Neural crest cell (in vitro differentiated cells): ENCODE measurements at regions not wholly inside any gene's neighbourhood (a gene's known extent, or its start where the extent isn't known, plus 50 kb on each side); places are given as distances from the start of the nearest gene placed in this dataset.

Experiments
- DNase-seq: peaks from one replicate; pipeline ENCODE4 v3.0.0; 2021; ENCODE audit warnings: low read depth, mixed read lengths, low spot score
- H3K27ac Mint-ChIP-seq: one replicate; pipeline ENCODE4 v1.8.0; 2021; ENCODE audit warnings: mild to moderate bottlenecking, mixed read lengths; ENCODE audit not compliant: unreplicated experiment
- H3K27me3 Mint-ChIP-seq: 2 replicates; pipeline ENCODE4 v1.8.0; 2021; ENCODE audit warnings: low read depth, mild to moderate bottlenecking, mixed read lengths
- H3K36me3 Mint-ChIP-seq: 2 replicates; pipeline ENCODE4 v1.8.0; 2021; ENCODE audit warnings: low read depth, mild to moderate bottlenecking, mixed read lengths
- H3K4me1 Mint-ChIP-seq: 2 replicates; pipeline ENCODE4 v1.8.0; 2021; ENCODE audit warnings: mixed read lengths
- H3K4me3 Mint-ChIP-seq: one replicate; pipeline ENCODE4 v1.8.0; 2021; ENCODE audit warnings: mild to moderate bottlenecking, mixed read lengths
- H3K9me3 Mint-ChIP-seq: 2 replicates; pipeline ENCODE4 v1.8.0; 2021; ENCODE audit warnings: mixed read lengths
- CTCF ChIP-seq: fragments of 200-600 bp; sonication (generic); conservative IDR thresholded peaks from 2 replicates; pipeline ENCODE4 v1.5.0; 2021; ENCODE audit warnings: antibody characterized with exemption, mild to moderate bottlenecking

DNA sequence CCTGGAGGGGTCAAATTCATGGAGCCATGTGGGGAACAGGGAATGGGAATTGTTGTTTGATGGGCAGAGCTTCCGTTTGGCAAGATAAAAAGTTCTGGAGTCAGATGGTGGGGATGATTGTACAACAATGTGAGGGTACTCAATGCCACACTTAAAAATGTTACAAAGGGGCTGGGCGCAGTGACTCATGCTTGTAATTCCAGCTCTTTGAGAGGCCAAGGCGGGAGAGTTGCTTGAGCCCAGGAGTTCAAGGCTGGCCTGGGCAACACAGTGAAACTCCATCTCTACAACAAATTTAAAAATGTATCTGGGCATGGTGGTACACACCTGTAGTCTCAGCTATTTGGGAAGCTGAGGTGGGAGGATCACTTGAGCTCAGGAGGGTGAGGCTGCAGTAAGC, 66.0 kb upstream of the DIO3 start:
- H3K27me3 Mint-ChIP-seq, result peaks cover 3% of the 10 kb centered on the region
- H3K36me3 Mint-ChIP-seq, result no peaks in the 10 kb centered on the region
- TF ChIP-seq CTCF, result no peak
- H3K27ac Mint-ChIP-seq, result no peak overlapping the region
- peaks cover 4% of the 10 kb centered on the region for H3K9me3 Mint-ChIP-seq
- no peak overlapping the region for H3K4me3 Mint-ChIP-seq
- peaks cover 27% of the 10 kb centered on the region for H3K4me1 Mint-ChIP-seq
- no peak for DNase-seq

- H3K36me3 Mint-ChIP-seq, result no peaks in the 10 kb centered on the region
- H3K9me3 Mint-ChIP-seq, result peaks cover 4% of the 10 kb centered on the region
- peaks cover 8% of the 10 kb centered on the region for H3K27me3 Mint-ChIP-seq
- peaks cover 29% of the 10 kb centered on the region for H3K4me1 Mint-ChIP-seq
- peak overlapping the region; percentile 62 for H3K27ac Mint-ChIP-seq
- TF ChIP-seq CTCF, result no peak
- H3K4me3 Mint-ChIP-seq, result no peak overlapping the region
- DNase-seq, result no peak
These were observed 65.2 kb upstream of the DIO3 start for GRCh38 chr14:101495827-101496775.

DNA sequence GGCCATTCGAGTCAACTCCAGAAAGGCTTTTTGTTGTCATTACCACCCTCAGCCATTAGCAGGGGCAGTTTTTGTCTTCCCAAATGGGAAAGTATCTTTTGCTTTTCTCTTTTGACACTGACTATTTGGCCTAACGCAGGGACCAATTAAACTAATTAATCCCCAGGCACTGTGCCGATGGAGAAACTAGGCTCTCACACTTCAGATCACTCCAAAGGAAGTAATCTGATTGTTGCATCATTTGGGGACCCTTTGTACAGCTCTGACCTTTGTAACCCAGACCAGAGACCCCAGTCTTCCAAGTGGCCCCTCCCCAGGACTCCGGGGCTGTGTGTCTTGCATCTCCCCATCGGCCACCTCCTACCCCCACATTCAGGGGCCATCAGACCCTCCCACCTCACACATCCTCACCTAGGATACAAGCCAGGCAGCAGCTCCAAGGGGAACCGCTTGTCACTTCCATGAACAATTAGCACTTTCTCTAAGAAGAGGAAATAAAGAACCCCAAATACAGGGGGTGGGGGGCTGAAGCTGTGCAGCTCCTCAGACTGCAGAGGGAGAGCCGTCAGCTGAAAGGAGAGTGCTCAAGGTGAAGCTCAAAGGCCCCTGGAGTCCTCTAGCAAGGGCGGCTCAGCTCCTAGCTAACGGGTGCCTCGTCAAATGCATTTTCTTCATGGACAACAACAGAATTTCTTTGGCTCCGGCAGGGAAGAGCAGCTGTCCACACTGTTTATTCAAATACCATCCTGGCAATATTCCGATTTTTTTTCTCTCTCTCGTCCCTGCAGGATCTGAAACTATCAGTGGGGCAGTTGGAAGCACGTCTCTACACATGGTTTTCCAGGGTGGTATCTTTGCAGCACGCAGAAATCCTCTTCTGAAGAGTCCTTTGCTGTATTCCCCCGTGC, 64.3 kb upstream of the DIO3 start:
- H3K4me1 Mint-ChIP-seq, result peaks cover 34% of the 10 kb centered on the region
- no peak overlapping the region for H3K27ac Mint-ChIP-seq
- DNase-seq, result no peak
- H3K4me3 Mint-ChIP-seq, result peak overlapping the region; percentile 17
- H3K27me3 Mint-ChIP-seq, result peaks cover 13% of the 10 kb centered on the region
- peaks cover 4% of the 10 kb centered on the region for H3K9me3 Mint-ChIP-seq
- no peak for TF ChIP-seq CTCF
- no peaks in the 10 kb centered on the region for H3K36me3 Mint-ChIP-seq

DNA sequence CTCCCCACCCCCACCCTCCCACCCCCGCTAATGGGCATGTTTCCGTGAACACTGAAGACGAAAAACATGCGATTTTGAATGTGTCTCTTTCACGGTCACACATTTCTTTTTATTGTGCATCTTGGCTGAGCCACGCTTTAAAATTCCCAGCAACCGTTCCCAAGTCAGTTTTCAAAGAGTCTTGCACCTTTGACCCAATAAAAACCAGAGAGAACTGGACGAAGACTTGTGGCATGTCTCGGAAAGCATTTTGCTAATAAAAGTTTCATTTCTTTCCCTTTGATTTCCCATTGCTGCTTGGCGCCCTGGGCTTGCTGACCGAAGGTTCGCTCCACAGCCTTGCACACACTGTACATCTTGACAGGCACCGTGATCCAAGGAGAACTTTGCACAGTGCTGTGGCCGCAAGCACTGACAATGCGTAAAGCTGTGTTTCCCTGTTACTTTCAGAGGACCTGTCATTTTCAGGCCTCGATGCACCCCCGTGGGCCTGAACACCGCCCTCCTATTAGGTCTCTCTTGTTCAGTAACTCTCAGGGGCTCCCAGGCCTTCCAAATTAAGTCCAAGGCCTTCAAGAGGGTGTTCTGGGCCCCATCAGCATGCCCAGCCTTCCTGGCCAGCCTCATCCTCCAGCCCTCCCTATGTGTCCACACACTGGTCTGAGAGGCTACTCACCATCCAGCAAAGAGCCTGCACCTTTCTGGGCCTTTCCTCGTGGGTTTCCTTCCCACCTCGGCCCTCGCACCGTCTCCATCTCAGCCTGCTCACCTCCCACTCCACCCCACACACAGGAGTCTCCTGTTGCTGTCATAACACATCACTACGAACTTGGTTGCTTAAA, 63.4 kb upstream of the DIO3 start:
- Mint-ChIP-seq H3K27me3 (peaks cover 13% of the 10 kb centered on the region), H3K9me3 (peaks cover 4% of the 10 kb centered on the region), H3K36me3 (no peaks in the 10 kb centered on the region), H3K27ac (peak overlapping the region; percentile 92), H3K4me1 (peaks cover 34% of the 10 kb centered on the region), H3K4me3 (no peak overlapping the region)
- DNase-seq, result no peak
- no peak for TF ChIP-seq CTCF

DNA sequence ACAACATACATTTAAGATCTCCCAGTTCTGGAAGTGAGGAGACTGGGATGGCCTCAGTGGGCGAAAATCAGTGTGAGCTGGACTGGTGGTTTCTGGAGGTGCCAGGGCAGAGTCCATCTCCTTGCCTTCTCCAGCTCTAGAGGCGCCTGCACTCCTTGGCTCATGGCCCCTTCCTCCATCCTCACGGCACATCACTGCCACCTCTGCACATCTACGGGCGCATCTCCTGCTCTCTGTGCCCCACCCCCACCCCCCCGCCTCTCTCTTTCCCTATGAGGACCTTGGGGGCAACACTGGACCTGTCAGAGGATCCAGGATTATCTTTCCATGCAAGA, 62.8 kb upstream of the DIO3 start:
- H3K4me1 Mint-ChIP-seq, result peaks cover 34% of the 10 kb centered on the region
- H3K36me3 Mint-ChIP-seq, result no peaks in the 10 kb centered on the region
- H3K27me3 Mint-ChIP-seq, result peaks cover 13% of the 10 kb centered on the region
- DNase-seq, result no peak
- no peak overlapping the region for H3K27ac Mint-ChIP-seq
- no peak for TF ChIP-seq CTCF
- H3K9me3 Mint-ChIP-seq, result peaks cover 3% of the 10 kb centered on the region
- no peak overlapping the region for H3K4me3 Mint-ChIP-seq
